ENCODE measurements at regions not wholly inside any gene's neighbourhood (a gene's known extent, or its start where the extent isn't known, plus 50 kb on each side); places are given as distances from the start of the nearest gene placed in this dataset.

GRCh38 chr10:128414568-128414967 lies 288.3 kb upstream of the MKI67 start:
- POLR2A ChIA-PET (ENCODE audit: unreplicated experiment) = no interaction called here
- Histone ChIP-seq H3K4me3 (ENCODE audit: low read length) (no peak overlapping the region), H3K79me2 (ENCODE audit: low read length) (no peaks in the 10 kb centered on the region), H3F3A (ENCODE audit: low read length, unreplicated experiment) (no peaks in the 10 kb centered on the region), H2AFZ (ENCODE audit: low read length) (no peak overlapping the region), H4K20me1 (ENCODE audit: low read length) (no peaks in the 10 kb centered on the region), H3K36me3 (ENCODE audit: low read depth, low read length) (no peaks in the 10 kb centered on the region), H3K9me2 (replicated peaks; ENCODE audit: low read length) (no peaks in the 10 kb centered on the region), H3K9me3 (ENCODE audit: low read length) (no peaks in the 10 kb centered on the region), H3K27me3 (ENCODE audit: low read length) (no peaks in the 10 kb centered on the region), H3K27ac (ENCODE audit: low read length) (no peak overlapping the region), H3K9ac (ENCODE audit: low read length) (no peak overlapping the region), H3K4me2 (ENCODE audit: low read length) (no peak overlapping the region), H3K4me1 (ENCODE audit: insufficient read depth, low read length) (no peaks in the 10 kb centered on the region)
- no TSS peak for BruUV-seq (replicated peaks)
- no peak for DNase-seq
- TF ChIP-seq CTCF (conservative IDR thresholded peaks at IDR 0.05; ENCODE audit: low read depth, low read length) (no peak), EZH2 (IDR thresholded peaks at IDR 0.05; ENCODE audit: low read length, unreplicated experiment) (no peak), EZH2phosphoT487 (IDR thresholded peaks at IDR 0.05; ENCODE audit: borderline replicate concordance, low read length) (no peak)
- intact Hi-C loops (cut with micrococcal nuclease) = no loop called here
- no peak for ATAC-seq
- CTCF ChIA-PET = no interaction called here

GRCh38 chr10:128416231-128416630 lies 290.0 kb upstream of the MKI67 start:
- Histone ChIP-seq H3K9me2 (replicated peaks; ENCODE audit: low read length) (no peaks in the 10 kb centered on the region), H3K79me2 (ENCODE audit: low read length) (no peaks in the 10 kb centered on the region), H3K9me3 (ENCODE audit: low read length) (no peaks in the 10 kb centered on the region), H3K27me3 (ENCODE audit: low read length) (no peaks in the 10 kb centered on the region), H3K4me2 (ENCODE audit: low read length) (no peak overlapping the region), H3K4me1 (ENCODE audit: insufficient read depth, low read length) (no peaks in the 10 kb centered on the region), H3K9ac (ENCODE audit: low read length) (no peak overlapping the region), H3K4me3 (ENCODE audit: low read length) (no peak overlapping the region), H3F3A (ENCODE audit: low read length, unreplicated experiment) (no peaks in the 10 kb centered on the region), H4K20me1 (ENCODE audit: low read length) (no peaks in the 10 kb centered on the region), H2AFZ (ENCODE audit: low read length) (no peak overlapping the region), H3K36me3 (ENCODE audit: low read depth, low read length) (no peaks in the 10 kb centered on the region), H3K27ac (ENCODE audit: low read length) (no peak overlapping the region)
- ATAC-seq (no peak), DNase-seq (no peak)
- intact Hi-C loops (cut with micrococcal nuclease) = no loop called here
- ChIA-PET CTCF (no interaction called here), POLR2A (ENCODE audit: unreplicated experiment) (no interaction called here)
- no TSS peak for BruUV-seq (replicated peaks)
- TF ChIP-seq EZH2phosphoT487 (IDR thresholded peaks at IDR 0.05; ENCODE audit: borderline replicate concordance, low read length) (no peak), CTCF (conservative IDR thresholded peaks at IDR 0.05; ENCODE audit: low read depth, low read length) (no peak)

GRCh38 chr10:128417826-128418225 lies 291.6 kb upstream of the MKI67 start:
- Histone ChIP-seq H3K9ac (ENCODE audit: low read length) (no peak overlapping the region), H3K27ac (ENCODE audit: low read length) (no peak overlapping the region), H3K79me2 (ENCODE audit: low read length) (no peaks in the 10 kb centered on the region), H2AFZ (ENCODE audit: low read length) (no peak overlapping the region), H4K20me1 (ENCODE audit: low read length) (no peaks in the 10 kb centered on the region), H3K9me2 (replicated peaks; ENCODE audit: low read length) (no peaks in the 10 kb centered on the region), H3K4me2 (ENCODE audit: low read length) (no peak overlapping the region), H3K27me3 (ENCODE audit: low read length) (no peaks in the 10 kb centered on the region), H3K9me3 (ENCODE audit: low read length) (no peaks in the 10 kb centered on the region), H3K36me3 (ENCODE audit: low read depth, low read length) (no peaks in the 10 kb centered on the region), H3K4me3 (ENCODE audit: low read length) (no peak overlapping the region), H3K4me1 (ENCODE audit: insufficient read depth, low read length) (no peaks in the 10 kb centered on the region), H3F3A (ENCODE audit: low read length, unreplicated experiment) (no peaks in the 10 kb centered on the region)
- intact Hi-C loops (cut with micrococcal nuclease) = no loop called here
- TF ChIP-seq EZH2phosphoT487 (IDR thresholded peaks at IDR 0.05; ENCODE audit: borderline replicate concordance, low read length) = no peak
- TF ChIP-seq EZH2 (IDR thresholded peaks at IDR 0.05; ENCODE audit: low read length, unreplicated experiment) = no peak
- ChIA-PET CTCF (no interaction called here), POLR2A (ENCODE audit: unreplicated experiment) (no interaction called here)
- DNase-seq = no peak
- no peak for ATAC-seq
- no TSS peak for BruUV-seq (replicated peaks)

Measured in PC-3 (cell line).